ENCODE measurements at regions not wholly inside any gene's neighbourhood (a gene's known extent, or its start where the extent isn't known, plus 50 kb on each side); places are given as distances from the start of the nearest gene placed in this dataset.
A peak's percentile ranks its signal among the peaks of the same experiment; 100 is the strongest.

GRCh38 chr18:14914121-14914520 lies 166.1 kb downstream of the ANKRD30B start:
- TF ChIP-seq POLR2A (IDR thresholded peaks at IDR 0.05) (no peak), CTCF (IDR thresholded peaks at IDR 0.05) (no peak)
- intact Hi-C loops (cut with DNase I), result no loop called here
- peak; percentile 75 for ATAC-seq
- no peak for DNase-seq
- Histone ChIP-seq H3K27me3 (no peaks in the 10 kb centered on the region), H3K4me3 (no peak overlapping the region), H3K36me3 (replicated peaks in 1 of 2; ENCODE audit: insufficient read depth in 1 of 2, low read depth in 2 of 2) (no peaks in the 10 kb centered on the region), H3K27ac (peak overlapping the region in 3 of 4 donors; percentile 5 to 60 (median 29)), H3K9me3 (no peaks in the 10 kb centered on the region), H3K4me1 (no peaks in the 10 kb centered on the region)

GRCh38 chr18:14914771-14915170 lies 166.8 kb downstream of the ANKRD30B start:
- Histone ChIP-seq H3K36me3 (replicated peaks in 1 of 2; ENCODE audit: insufficient read depth in 1 of 2, low read depth in 2 of 2) (no peaks in the 10 kb centered on the region), H3K4me1 (peaks cover 5% of the 10 kb centered on the region), H3K4me3 (no peak overlapping the region), H3K27ac (peak overlapping the region in 3 of 4 donors; percentile 5 to 60 (median 29)), H3K9me3 (no peaks in the 10 kb centered on the region), H3K27me3 (no peaks in the 10 kb centered on the region)
- 51 to 72% methylated on average over 3 of the region's 3 CpGs for WGBS, 2 donors
- DNase-seq (no peak), ATAC-seq (no peak)
- TF ChIP-seq CTCF (IDR thresholded peaks at IDR 0.05) (no peak), POLR2A (IDR thresholded peaks at IDR 0.05) (no peak)
- intact Hi-C loops (cut with DNase I), result no loop called here

GRCh38 chr18:14916181-14916580 lies 168.2 kb downstream of the ANKRD30B start:
- Histone ChIP-seq H3K27me3 (no peaks in the 10 kb centered on the region), H3K4me1 (peaks cover 8% of the 10 kb centered on the region), H3K27ac (no peak overlapping the region), H3K36me3 (replicated peaks in 1 of 2; ENCODE audit: insufficient read depth in 1 of 2, low read depth in 2 of 2) (no peaks in the 10 kb centered on the region), H3K9me3 (no peaks in the 10 kb centered on the region), H3K4me3 (no peak overlapping the region)
- WGBS, 2 donors, result 50 to 54% methylated on average over 1 of the region's 1 CpG
- no peak for DNase-seq
- no peak for ATAC-seq
- intact Hi-C loops (cut with DNase I), result no loop called here
- TF ChIP-seq CTCF (IDR thresholded peaks at IDR 0.05) (no peak), POLR2A (IDR thresholded peaks at IDR 0.05) (no peak)

GRCh38 chr18:14916851-14917250 lies 168.9 kb downstream of the ANKRD30B start:
- Histone ChIP-seq H3K36me3 (replicated peaks in 1 of 2; ENCODE audit: insufficient read depth in 1 of 2, low read depth in 2 of 2) (no peaks in the 10 kb centered on the region), H3K4me1 (peaks cover 8% of the 10 kb centered on the region), H3K9me3 (no peaks in the 10 kb centered on the region), H3K27ac (no peak overlapping the region), H3K27me3 (no peaks in the 10 kb centered on the region), H3K4me3 (no peak overlapping the region)
- intact Hi-C loops (cut with DNase I), result no loop called here
- 67 to 68% methylated on average over 6 of the region's 6 CpGs for WGBS, 2 donors
- TF ChIP-seq CTCF (IDR thresholded peaks at IDR 0.05) (no peak), POLR2A (IDR thresholded peaks at IDR 0.05) (no peak)
- ATAC-seq (no peak), DNase-seq (no peak)

- DNase-seq (no peak), ATAC-seq (no peak)
- peaks cover 8% of the 10 kb centered on the region for H3K4me1 ChIP-seq
- intact Hi-C loops (cut with DNase I), result no loop called here
- WGBS, 2 donors, result 58 to 78% methylated on average over 3 of the region's 3 CpGs
- H3K27ac ChIP-seq, result no peak overlapping the region
- TF ChIP-seq CTCF (IDR thresholded peaks at IDR 0.05), result no peak
- no peak for TF ChIP-seq POLR2A (IDR thresholded peaks at IDR 0.05)
- no peaks in the 10 kb centered on the region for H3K9me3 ChIP-seq
- H3K27me3 ChIP-seq, result no peaks in the 10 kb centered on the region
- H3K4me3 ChIP-seq, result no peak overlapping the region
- no peaks in the 10 kb centered on the region for H3K36me3 ChIP-seq (replicated peaks in 1 of 2; ENCODE audit: insufficient read depth in 1 of 2, low read depth in 2 of 2)
Measured at GRCh38 chr18:14917311-14917710, 169.3 kb downstream of the ANKRD30B start.
